Transverse colon (tissue), 3 donors: ENCODE measurements at regions not wholly inside any gene's neighbourhood (a gene's known extent, or its start where the extent isn't known, plus 50 kb on each side); places are given as distances from the start of the nearest gene placed in this dataset.

Experiments
- CTCF ChIP-seq, 5 experiments: fragments of 200-600 bp in 3 of 5; fragments of 450-650 bp in 2 of 5; sonication (generic) in 3 of 5; IDR thresholded peaks; 1 replicate in 2 of 5; 2 replicates in 3 of 5; pipeline ENCODE4 v1.5.1; 2016 to 2017; ENCODE audit warnings: antibody characterized with exemption in 5 of 5, inconsistent platforms in 3 of 5, mild to moderate bottlenecking in 2 of 5, moderate library complexity in 1 of 5
- POLR2A ChIP-seq: fragments of 450-650 bp; IDR thresholded peaks from one replicate; pipeline ENCODE4 v1.6.1; 2016; ENCODE audit warnings: antibody characterized with exemption, mild to moderate bottlenecking, moderate library complexity

- TF ChIP-seq POLR2A = no peak
- TF ChIP-seq CTCF (IDR thresholded peaks at IDR 0.05) = no peak
These were observed 1333.3 kb downstream of the BRD1 start for GRCh38 chr22:48494256-48494967.
